Ishikawa (cell line): ENCODE measurements at regions not wholly inside any gene's neighbourhood (a gene's known extent, or its start where the extent isn't known, plus 50 kb on each side); places are given as distances from the start of the nearest gene placed in this dataset.

Experiments
- CEBPB ChIP-seq: IDR thresholded peaks from 2 replicates; pipeline ENCODE4 v1.6.1; 2012
- CREB1 ChIP-seq: IDR thresholded peaks from 2 replicates; pipeline ENCODE4 v1.6.1; 2012; ENCODE audit warnings: low read depth
- EGR1 ChIP-seq: IDR thresholded peaks from 2 replicates; pipeline ENCODE4 v1.6.1; 2012
- EP300 ChIP-seq: IDR thresholded peaks from 2 replicates; pipeline ENCODE4 v1.6.1; 2012; ENCODE audit warnings: borderline replicate concordance
- FOXM1 ChIP-seq: IDR thresholded peaks from 2 replicates; pipeline ENCODE4 v1.6.1; 2012; ENCODE audit warnings: low read depth, borderline replicate concordance
- MAX ChIP-seq: IDR thresholded peaks from 2 replicates; pipeline ENCODE4 v1.6.1; 2012
- NFIC ChIP-seq: IDR thresholded peaks from 2 replicates; pipeline ENCODE4 v1.6.1; 2012
- RAD21 ChIP-seq: IDR thresholded peaks from 2 replicates; pipeline ENCODE4 v1.6.1; 2012; ENCODE audit warnings: low read depth
- REST ChIP-seq: IDR thresholded peaks from 2 replicates; pipeline ENCODE4 v1.6.1; 2012; ENCODE audit warnings: low read depth, mild to moderate bottlenecking
- TAF1 ChIP-seq: IDR thresholded peaks from 2 replicates; pipeline ENCODE4 v1.6.1; 2012; ENCODE audit warnings: low read depth, mild to moderate bottlenecking
- TCF12 ChIP-seq: IDR thresholded peaks from 2 replicates; pipeline ENCODE4 v1.6.1; 2012; ENCODE audit warnings: low read depth
- TEAD4 ChIP-seq: IDR thresholded peaks from 2 replicates; pipeline ENCODE4 v1.6.1; 2012
- USF1 ChIP-seq: IDR thresholded peaks from 2 replicates; pipeline ENCODE4 v1.6.1; 2012
- YY1 ChIP-seq: IDR thresholded peaks from 2 replicates; pipeline ENCODE4 v1.6.1; 2012; ENCODE audit warnings: low read depth
- ZBTB7A ChIP-seq: IDR thresholded peaks from 2 replicates; pipeline ENCODE4 v1.6.1; 2012; ENCODE audit warnings: low read depth

- TF ChIP-seq NFIC (no peak), REST (no peak), ZBTB7A (no peak), RAD21 (no peak)
These were observed 301.8 kb upstream of the CBLB start for GRCh38 chr3:106170636-106171035.

DNA sequence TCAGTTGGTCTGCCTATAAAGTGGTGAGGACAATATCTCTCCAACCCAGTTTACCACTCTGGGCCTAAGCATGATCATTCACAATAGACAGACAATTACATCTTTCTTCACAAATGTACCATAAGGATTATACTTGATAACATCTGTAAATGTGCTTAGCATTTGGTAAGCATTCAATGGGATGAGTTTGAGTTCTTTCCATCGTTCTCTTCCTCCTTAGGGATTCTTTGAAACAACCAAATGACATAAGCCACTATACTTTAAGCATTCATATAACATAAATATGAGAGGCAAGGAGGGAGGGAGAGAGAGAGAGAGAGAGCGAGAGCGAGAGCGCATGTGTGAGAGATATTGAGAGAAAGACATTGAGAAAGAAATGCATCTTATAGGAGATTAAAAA lies 303.3 kb upstream of the CBLB start:
- TF ChIP-seq CEBPB (no peak), CREB1 (no peak), TCF12 (no peak)

DNA sequence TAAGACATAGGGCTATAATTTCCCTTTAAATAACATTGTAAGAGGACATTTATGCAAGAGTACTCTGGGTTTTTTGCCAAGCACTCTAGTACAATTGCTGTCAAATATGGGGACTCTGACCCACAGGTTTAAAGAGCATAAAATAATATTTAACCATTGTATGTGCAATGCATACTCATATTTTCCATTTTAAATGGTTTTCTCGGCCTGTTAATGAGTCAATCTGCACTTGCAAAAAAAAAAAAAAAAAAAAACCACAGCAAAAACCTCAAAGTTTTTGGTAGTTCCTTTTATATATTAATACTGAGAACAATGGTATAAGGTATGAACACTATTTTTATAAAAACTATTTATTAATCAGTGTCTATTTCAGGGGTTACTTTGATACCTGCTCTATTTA lies 304.0 kb upstream of the CBLB start:
- TF ChIP-seq CEBPB, result no peak
- no peak for TF ChIP-seq TEAD4
- no peak for TF ChIP-seq YY1
- no peak for TF ChIP-seq MAX
- TF ChIP-seq TAF1, result no peak
- TF ChIP-seq EGR1, result no peak
- TF ChIP-seq USF1, result no peak
- no peak for TF ChIP-seq RAD21
- TF ChIP-seq TCF12, result no peak
- no peak for TF ChIP-seq CREB1
- no peak for TF ChIP-seq FOXM1
- TF ChIP-seq REST, result no peak

GRCh38 chr3:106175276-106175675 lies 306.5 kb upstream of the CBLB start:
- no peak for TF ChIP-seq YY1
- TF ChIP-seq NFIC, result no peak
- TF ChIP-seq REST, result no peak
- TF ChIP-seq TAF1, result no peak
- no peak for TF ChIP-seq TEAD4
- no peak for TF ChIP-seq FOXM1
- TF ChIP-seq EP300, result no peak
- TF ChIP-seq ZBTB7A, result no peak
- TF ChIP-seq CEBPB, result no peak
- TF ChIP-seq TCF12, result no peak
- no peak for TF ChIP-seq EGR1
- TF ChIP-seq CREB1, result no peak
- TF ChIP-seq MAX, result no peak
- TF ChIP-seq RAD21, result no peak
- TF ChIP-seq USF1, result no peak

DNA sequence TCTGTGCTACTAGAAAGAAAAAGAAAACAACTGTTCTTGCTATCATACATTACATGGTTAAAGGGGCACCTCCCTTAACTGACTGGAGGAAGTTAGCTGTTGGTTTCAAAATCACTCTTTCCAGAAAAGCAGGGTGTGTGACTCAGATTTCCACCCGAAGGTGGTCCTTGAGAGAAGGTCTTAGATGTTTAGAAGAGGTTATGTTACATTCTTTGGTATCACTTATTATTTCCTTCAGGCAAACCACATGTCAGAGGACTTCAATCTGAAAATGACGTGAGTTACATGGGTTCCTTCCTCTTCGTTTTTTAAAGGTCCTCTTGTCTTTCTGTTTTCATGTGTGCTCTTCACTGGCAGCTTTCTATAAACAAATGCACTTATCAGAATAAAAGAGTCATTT lies 307.9 kb upstream of the CBLB start:
- TF ChIP-seq CEBPB (no peak), FOXM1 (no peak), TEAD4 (no peak), REST (no peak)
